ENCODE measurements at regions not wholly inside any gene's neighbourhood (a gene's known extent, or its start where the extent isn't known, plus 50 kb on each side); places are given as distances from the start of the nearest gene placed in this dataset.

DNA sequence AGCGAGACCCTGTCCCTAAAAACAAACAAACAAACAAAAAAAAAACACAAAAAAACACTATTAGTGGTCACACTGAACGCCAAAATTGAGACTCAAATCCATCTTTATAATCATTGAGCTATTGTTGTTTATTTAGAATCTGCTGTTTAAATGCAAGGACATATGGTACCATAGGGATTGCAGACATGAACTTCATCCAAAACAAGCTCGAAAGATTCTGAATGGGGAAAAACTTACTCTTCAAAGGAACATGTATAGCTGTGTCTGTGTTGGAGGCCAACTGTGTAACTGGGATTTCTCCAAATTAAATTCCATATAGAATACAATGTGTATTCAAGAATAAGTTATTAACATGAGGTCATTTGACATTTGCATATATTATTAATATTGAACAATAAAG is 74.7 kb upstream of the GPR158 start:
- TF ChIP-seq, protein P1, sequence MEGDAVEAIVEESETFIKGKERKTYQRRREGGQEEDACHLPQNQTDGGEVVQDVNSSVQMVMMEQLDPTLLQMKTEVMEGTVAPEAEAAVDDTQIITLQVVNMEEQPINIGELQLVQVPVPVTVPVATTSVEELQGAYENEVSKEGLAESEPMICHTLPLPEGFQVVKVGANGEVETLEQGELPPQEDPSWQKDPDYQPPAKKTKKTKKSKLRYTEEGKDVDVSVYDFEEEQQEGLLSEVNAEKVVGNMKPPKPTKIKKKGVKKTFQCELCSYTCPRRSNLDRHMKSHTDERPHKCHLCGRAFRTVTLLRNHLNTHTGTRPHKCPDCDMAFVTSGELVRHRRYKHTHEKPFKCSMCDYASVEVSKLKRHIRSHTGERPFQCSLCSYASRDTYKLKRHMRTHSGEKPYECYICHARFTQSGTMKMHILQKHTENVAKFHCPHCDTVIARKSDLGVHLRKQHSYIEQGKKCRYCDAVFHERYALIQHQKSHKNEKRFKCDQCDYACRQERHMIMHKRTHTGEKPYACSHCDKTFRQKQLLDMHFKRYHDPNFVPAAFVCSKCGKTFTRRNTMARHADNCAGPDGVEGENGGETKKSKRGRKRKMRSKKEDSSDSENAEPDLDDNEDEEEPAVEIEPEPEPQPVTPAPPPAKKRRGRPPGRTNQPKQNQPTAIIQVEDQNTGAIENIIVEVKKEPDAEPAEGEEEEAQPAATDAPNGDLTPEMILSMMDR (IDR thresholded peaks at IDR 0.05; ENCODE audit: low read depth, low read length, poor library complexity, severe bottlenecking), result no peak
- no peak for TF ChIP-seq EZH2phosphoT487 (IDR thresholded peaks at IDR 0.05; ENCODE audit: borderline replicate concordance, low read length)
